GM12873 (cell line): ENCODE measurements at regions not wholly inside any gene's neighbourhood (a gene's known extent, or its start where the extent isn't known, plus 50 kb on each side); places are given as distances from the start of the nearest gene placed in this dataset.

Experiments used
- TF ChIP-seq, protein P1 (sequence below): IDR thresholded peaks from 2 replicates; pipeline ENCODE4 v1.5.1; 2012; ENCODE audit warnings: low read depth, mild to moderate bottlenecking, moderate library complexity, low read length, control low read depth; ENCODE audit not compliant: insufficient read depth; ENCODE audit errors: missing control alignments

DNA sequence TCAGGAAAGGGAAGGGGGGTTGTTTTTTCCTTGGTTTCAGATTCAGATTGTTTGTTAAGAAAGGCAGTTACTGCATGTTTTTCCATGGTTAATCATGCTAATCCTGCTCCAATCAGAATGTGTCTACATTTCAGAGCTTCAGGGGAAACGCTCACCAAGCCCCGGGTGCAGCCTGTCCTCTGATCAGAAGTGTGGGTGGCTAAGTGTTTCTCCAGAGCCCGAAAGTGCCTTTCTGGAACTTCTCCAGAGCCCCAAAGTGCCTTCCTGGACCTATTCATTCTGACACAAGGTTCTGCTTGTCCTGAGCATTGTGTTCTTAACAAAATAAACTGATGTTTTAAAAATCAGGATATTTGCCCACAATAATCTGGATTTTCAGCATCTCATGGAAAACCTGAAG lies 359.0 kb upstream of the ZNF521 start:
- TF ChIP-seq, protein P1, sequence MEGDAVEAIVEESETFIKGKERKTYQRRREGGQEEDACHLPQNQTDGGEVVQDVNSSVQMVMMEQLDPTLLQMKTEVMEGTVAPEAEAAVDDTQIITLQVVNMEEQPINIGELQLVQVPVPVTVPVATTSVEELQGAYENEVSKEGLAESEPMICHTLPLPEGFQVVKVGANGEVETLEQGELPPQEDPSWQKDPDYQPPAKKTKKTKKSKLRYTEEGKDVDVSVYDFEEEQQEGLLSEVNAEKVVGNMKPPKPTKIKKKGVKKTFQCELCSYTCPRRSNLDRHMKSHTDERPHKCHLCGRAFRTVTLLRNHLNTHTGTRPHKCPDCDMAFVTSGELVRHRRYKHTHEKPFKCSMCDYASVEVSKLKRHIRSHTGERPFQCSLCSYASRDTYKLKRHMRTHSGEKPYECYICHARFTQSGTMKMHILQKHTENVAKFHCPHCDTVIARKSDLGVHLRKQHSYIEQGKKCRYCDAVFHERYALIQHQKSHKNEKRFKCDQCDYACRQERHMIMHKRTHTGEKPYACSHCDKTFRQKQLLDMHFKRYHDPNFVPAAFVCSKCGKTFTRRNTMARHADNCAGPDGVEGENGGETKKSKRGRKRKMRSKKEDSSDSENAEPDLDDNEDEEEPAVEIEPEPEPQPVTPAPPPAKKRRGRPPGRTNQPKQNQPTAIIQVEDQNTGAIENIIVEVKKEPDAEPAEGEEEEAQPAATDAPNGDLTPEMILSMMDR: no peak

DNA sequence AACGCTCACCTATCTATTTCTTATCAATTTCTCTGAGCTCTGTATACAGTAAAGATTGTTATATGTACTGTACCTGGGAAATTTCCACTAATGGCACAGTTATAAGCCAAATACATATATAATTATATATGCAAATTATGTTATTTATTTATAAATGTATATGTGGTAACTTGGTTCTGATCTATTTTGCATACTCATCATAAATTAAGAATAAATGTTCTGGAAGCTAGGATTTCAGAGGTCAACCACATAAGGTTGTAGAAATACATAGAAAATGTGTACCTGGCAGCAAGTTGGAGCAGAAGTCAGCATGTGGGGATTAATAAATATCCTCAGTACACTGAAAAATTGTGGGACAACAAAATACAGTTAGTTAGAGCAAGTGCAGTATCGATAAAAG lies 353.7 kb upstream of the ZNF521 start:
- TF ChIP-seq, protein P1: no peak

DNA sequence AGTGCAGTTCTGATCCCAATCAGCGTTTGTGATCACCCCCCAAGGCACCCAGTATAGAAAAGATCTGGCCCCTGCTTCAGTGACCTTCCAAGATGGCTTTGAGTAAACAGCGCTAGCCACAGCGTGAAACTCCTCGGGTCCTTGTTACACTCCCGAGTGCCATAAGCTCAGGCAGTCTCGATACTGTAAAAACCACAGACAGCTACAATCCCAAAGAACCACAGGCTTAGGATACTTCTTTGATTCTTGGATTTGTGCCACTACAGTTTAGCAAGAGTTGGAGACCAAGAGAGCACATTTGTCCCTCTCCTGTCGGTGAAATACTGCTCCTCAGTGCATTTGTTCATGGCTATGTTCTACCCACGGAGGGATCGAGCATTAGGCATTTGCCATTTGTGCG lies 352.5 kb upstream of the ZNF521 start:
- TF ChIP-seq, protein P1: no peak

DNA sequence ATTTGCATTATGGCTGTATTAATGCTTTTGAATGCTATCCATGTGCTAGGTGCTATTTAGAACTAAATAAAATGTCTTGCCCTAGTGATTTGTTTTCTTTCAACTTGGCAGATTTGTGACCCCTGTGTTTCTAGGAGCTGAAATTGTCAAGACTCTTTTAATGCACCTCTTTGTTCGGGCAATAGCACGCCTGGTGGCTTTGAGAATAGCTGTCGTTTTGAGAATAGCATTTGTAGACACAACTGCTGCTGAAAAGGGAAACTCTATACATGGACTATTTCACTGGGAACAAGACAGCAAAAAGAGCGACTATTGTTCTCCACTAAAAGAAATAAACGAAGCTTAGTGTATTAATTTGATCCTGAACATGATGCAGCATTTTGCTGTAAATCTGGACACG lies 352.1 kb upstream of the ZNF521 start:
- TF ChIP-seq, protein P1: no peak

DNA sequence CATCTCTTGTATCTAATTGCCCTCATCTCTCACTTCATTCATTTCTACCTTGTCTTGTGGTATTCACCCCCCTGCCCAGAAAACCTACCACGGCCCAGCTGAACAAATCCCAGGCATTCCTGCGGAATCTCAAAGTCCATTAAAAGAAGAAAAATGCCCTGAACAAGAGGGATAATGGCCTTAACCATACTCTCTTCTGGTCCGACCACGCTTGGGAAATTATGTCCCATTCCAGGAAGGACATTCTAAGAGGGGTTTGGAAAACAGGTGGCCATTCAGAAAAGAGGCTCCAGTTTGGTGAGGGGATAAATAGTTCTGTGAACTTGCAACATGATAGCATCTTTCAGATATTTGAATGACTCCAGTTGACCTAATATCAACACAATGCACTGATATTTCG lies 349.9 kb upstream of the ZNF521 start:
- TF ChIP-seq, protein P1: no peak

DNA sequence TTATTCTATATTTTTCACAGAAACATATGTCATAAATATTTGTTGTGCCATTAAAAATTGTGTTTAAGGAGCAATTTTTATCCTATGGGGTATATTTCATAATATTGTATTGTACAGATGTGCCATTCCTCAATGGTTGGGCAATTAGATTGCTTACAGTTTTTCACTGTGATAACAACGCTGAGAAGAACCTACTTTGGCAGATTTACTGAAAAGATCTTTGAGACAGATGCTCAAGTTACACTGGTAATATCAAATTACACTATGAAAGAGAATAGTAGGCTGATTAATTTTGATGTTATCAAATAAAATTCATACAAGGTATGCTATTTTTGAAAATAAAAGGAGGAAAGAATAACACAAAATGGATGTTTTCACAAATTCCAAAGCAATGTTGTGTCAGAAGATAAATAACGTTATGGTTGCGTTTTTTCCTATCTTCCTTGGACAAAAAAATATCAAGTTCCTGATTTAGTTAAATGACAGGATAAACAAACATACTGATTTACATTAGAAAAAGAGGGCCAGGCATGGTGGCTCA lies 335.1 kb upstream of the ZNF521 start:
- TF ChIP-seq, protein P1: no peak

DNA sequence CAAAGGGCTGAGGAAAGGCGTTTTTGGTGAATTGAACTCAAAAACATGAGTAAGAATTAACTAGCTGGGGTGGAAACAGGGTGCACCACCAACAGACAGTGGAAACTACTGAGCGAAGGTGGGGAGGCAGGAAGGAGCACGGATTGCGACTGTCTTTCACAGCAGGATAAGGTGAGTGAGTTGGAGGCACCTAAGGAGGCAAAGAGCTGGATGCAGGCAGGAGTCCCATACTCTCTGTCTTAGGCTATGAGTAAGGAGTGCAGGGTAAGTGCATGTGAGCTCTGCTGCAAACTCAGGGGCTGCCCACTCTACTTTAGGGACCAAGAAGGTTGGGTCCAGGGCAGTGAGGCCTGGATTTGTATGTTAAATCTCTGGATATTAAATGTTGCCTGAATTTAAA lies 333.1 kb upstream of the ZNF521 start:
- TF ChIP-seq, protein P1: no peak
